K562 (cell line): ENCODE measurements at regions not wholly inside any gene's neighbourhood (a gene's known extent, or its start where the extent isn't known, plus 50 kb on each side); places are given as distances from the start of the nearest gene placed in this dataset.
A peak's percentile ranks its signal among the peaks of the same experiment; 100 is the strongest.

Experiments
- ATAC-seq: fragments of 200-7000 bp; cut with Tn5 transposase; 3 replicates; pipeline ENCODE4 v1.9.1; 2020; ENCODE audit warnings: moderate library complexity
- BruUV-seq: library from RNA; stranded (reverse); fragments of 400-500 nt; replicated peaks from 2 replicates; lab custom pipeline; 2021; lab: Mats Ljungman, UMichigan
- CTCF ChIA-PET: fragments of 300-600 bp; formaldehyde crosslinking; extraction: SDS; loops from one replicate; lab custom pipeline; 2021; ENCODE audit warnings: low intra/inter-chr PET ratio; lab: Yijun Ruan, JAX
- POLR2A ChIA-PET: fragments of 300-600, 350-650 bp; sonication (Branson Sonifier 250); formaldehyde crosslinking; extraction: SDS; loops from one replicate; lab custom pipeline; 2021; ENCODE audit warnings: antibody characterized with exemption, inconsistent platforms; lab: Yijun Ruan, JAX
- DNase-seq, 4 experiments: peaks; one replicate each; pipeline versions ENCODE4 v3.0.0 to v3.0.0-alpha.2; 2011 to 2018; ENCODE audit warnings: low spot score in 3 of 4, mixed read lengths in 3 of 4; ENCODE audit errors: extremely low read depth in 1 of 4
- FAIRE-seq: peaks from 2 replicates; lab custom pipeline; 2011; peaks lifted over from hg19 to GRCh38; lab: Jason Lieb, UNC
- H2AFZ ChIP-seq: 2 replicates; pipeline ENCODE4 v1.6.0; 2011; ENCODE audit warnings: low read depth, low read length, control low read depth, inconsistent platforms
- H3K27ac ChIP-seq: fragments of 200-600 bp; 3 replicates; pipeline ENCODE4 v1.8.0; 2011; ENCODE audit warnings: low read depth, mild to moderate bottlenecking, control low read depth, inconsistent platforms, low read length, moderate library complexity, mixed read lengths; ENCODE audit errors: extremely low read depth
- H3K27me3 ChIP-seq, 2 experiments: fragments of 300-600 bp in 1 of 2; 2 replicates in 1 of 2; 3 replicates in 1 of 2; pipeline versions ENCODE4 v1.6.0 to v1.8.0; 2011; ENCODE audit warnings: inconsistent platforms in 2 of 2, low read length in 2 of 2, mild to moderate bottlenecking in 1 of 2, mixed read lengths in 1 of 2, moderate library complexity in 1 of 2; ENCODE audit not compliant: control insufficient read depth in 2 of 2, insufficient read depth in 2 of 2
- H3K36me3 ChIP-seq: fragments of 300-600 bp; 3 replicates; pipeline ENCODE4 v1.8.0; 2011; ENCODE audit warnings: mild to moderate bottlenecking, low read length, inconsistent platforms; ENCODE audit not compliant: control insufficient read depth, insufficient read depth
- H3K4me1 ChIP-seq, 2 experiments: fragments of 200-600 bp in 1 of 2; replicated peaks in 1 of 2; 2 replicates in 1 of 2; 3 replicates in 1 of 2; pipeline versions ENCODE4 v1.5.1 to v1.8.0; 2011; ENCODE audit warnings: inconsistent platforms in 2 of 2, low read length in 2 of 2, mild to moderate bottlenecking in 1 of 2, mixed read lengths in 1 of 2, moderate library complexity in 1 of 2; ENCODE audit not compliant: control insufficient read depth in 2 of 2, insufficient read depth in 2 of 2
- H3K4me2 ChIP-seq: 2 replicates; pipeline ENCODE4 v1.6.1; 2011; ENCODE audit warnings: low read length, control low read depth, inconsistent platforms, mixed read lengths; ENCODE audit not compliant: insufficient read depth
- H3K4me3 ChIP-seq: fragments of 200-600 bp; sonication (generic), shearing (Covaris generic); 2 replicates; pipeline ENCODE4 v1.5.1; 2016; ENCODE audit warnings: control low read depth, inconsistent platforms
- H3K79me2 ChIP-seq: fragments of 200-600 bp; 3 replicates; pipeline ENCODE4 v1.8.0; 2011; ENCODE audit warnings: low read length, inconsistent platforms; ENCODE audit not compliant: control insufficient read depth, insufficient read depth
- H3K9ac ChIP-seq, 2 experiments: 2 replicates each; pipeline versions ENCODE4 v1.6.0 to v1.6.1; 2011; ENCODE audit warnings: low read depth in 2 of 2, low read length in 2 of 2, control low read depth in 1 of 2, inconsistent platforms in 1 of 2, mild to moderate bottlenecking in 1 of 2, mixed read lengths in 1 of 2; ENCODE audit not compliant: insufficient read depth in 1 of 2
- H3K9me1 ChIP-seq: one replicate; pipeline ENCODE4 v1.6.0; 2011; ENCODE audit warnings: inconsistent platforms, mild to moderate bottlenecking, low read length, moderate library complexity; ENCODE audit not compliant: control insufficient read depth, insufficient read depth
- H3K9me3 ChIP-seq: replicated peaks from 2 replicates; pipeline ENCODE4 v1.5.1; 2011; ENCODE audit warnings: low read depth, low read length, inconsistent platforms; ENCODE audit not compliant: control insufficient read depth, insufficient read depth
- H4K20me1 ChIP-seq: replicated peaks from 2 replicates; pipeline ENCODE4 v1.6.1; 2011; ENCODE audit warnings: low read length, inconsistent platforms, mixed read lengths; ENCODE audit not compliant: control insufficient read depth, insufficient read depth
- C11orf30 ChIP-seq: fragments of 450-650 bp; IDR thresholded peaks from 2 replicates; pipeline ENCODE4 v1.6.1; 2016; ENCODE audit warnings: low read depth, mild to moderate bottlenecking
- FOXM1 ChIP-seq, 2 experiments: fragments of 450-650 bp in 1 of 2; sonication (generic) in 1 of 2; formaldehyde crosslinking in 1 of 2; IDR thresholded peaks; 2 replicates each; pipeline versions ENCODE4 v1.6.1 to v1.9.0; 2017 to 2022; ENCODE audit warnings: low read depth in 2 of 2, mild to moderate bottlenecking in 2 of 2, missing genetic modification reagents in 1 of 2, moderate library complexity in 1 of 2
- LEF1 ChIP-seq: fragments of 450-650 bp; IDR thresholded peaks from 2 replicates; pipeline ENCODE4 v1.6.1; 2016; ENCODE audit warnings: mild to moderate bottlenecking
- MAFG ChIP-seq: fragments of 450-650 bp; conservative IDR thresholded peaks from 2 replicates; pipeline ENCODE4 v1.6.1; 2016; ENCODE audit warnings: missing genetic modification characterization, missing compliant biosample characterization
- POLR2G ChIP-seq: fragments of 200-400 bp; formaldehyde crosslinking; IDR thresholded peaks from 2 replicates; pipeline ENCODE4 v1.6.1; 2017; ENCODE audit warnings: low read depth, mild to moderate bottlenecking, antibody characterized with exemption, low read length, moderate library complexity
- TEAD2 ChIP-seq: fragments of 450-650 bp; IDR thresholded peaks from 2 replicates; pipeline ENCODE4 v1.6.1; 2016; ENCODE audit warnings: missing genetic modification characterization, control low read depth, missing compliant biosample characterization
- ZNF316 ChIP-seq: fragments of 450-650 bp; IDR thresholded peaks from 2 replicates; pipeline ENCODE4 v1.6.1; 2016
- WGBS: fragments of 100-300 bp; shearing (Covaris generic); methylation state at CpG from one replicate; pipeline ENCODE4 v1.1.6; 2016; ENCODE audit warnings: low coverage, mixed read lengths; ENCODE audit not compliant: insufficient coverage; ENCODE audit errors: missing lambda C conversion rate; 5-methylcytosine and 5-hydroxymethylcytosine counted together
- in situ Hi-C: fragments of 300-500 bp; cut with MboI; formaldehyde crosslinking; loops from 4 replicates; pipeline ENCODE4 v1.15.0; 2018; ENCODE audit warnings: inconsistent platforms, mixed read lengths
- intact Hi-C: fragments of 100-400 bp; cut with micrococcal nuclease; formaldehyde crosslinking; loops from 2 replicates; pipeline ENCODE4 v1.14.2; 2022
- TF ChIP-seq, protein P1 (sequence below), 2 experiments: fragments of 450-650 bp; IDR thresholded peaks; 2 replicates each; pipeline ENCODE4 v1.6.1; 2016

DNA sequence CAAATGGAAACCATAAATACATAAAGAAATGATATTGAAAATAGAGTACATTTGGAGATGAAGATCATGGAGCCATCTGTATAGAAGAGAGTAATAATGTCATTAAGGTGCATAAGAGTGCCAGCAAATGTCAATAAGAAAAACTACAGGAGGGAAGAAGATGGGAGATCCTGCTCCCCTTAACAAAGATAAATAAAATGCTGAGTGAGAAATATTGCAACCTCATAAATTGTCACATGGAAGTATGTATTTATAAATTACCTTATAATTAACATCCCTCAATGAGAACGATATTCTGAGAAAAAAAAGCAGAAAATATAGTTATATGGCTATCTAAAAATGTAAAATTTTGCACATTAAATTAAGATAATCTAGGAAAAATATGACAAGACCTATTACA, 155.2 kb upstream of the PRSS1 start:
- CTCF ChIA-PET, result no interaction called here
- Histone ChIP-seq H3K27me3 (peaks cover 6 to 8% of the 10 kb centered on the region in 2 experiments; a peak in 4 of 5 replicates), H3K4me1 (no peaks in the 10 kb centered on the region), H3K9ac (no peak overlapping the region)
- TF ChIP-seq C11orf30, result peak; percentile 22; the same call in 1 of the 2 replicates
- TF ChIP-seq MAFG, result 0 out of 2 replicates have a peak, but pooled peaks have one; percentile 25
- TF ChIP-seq LEF1, result no peak
- TF ChIP-seq, protein P1, sequence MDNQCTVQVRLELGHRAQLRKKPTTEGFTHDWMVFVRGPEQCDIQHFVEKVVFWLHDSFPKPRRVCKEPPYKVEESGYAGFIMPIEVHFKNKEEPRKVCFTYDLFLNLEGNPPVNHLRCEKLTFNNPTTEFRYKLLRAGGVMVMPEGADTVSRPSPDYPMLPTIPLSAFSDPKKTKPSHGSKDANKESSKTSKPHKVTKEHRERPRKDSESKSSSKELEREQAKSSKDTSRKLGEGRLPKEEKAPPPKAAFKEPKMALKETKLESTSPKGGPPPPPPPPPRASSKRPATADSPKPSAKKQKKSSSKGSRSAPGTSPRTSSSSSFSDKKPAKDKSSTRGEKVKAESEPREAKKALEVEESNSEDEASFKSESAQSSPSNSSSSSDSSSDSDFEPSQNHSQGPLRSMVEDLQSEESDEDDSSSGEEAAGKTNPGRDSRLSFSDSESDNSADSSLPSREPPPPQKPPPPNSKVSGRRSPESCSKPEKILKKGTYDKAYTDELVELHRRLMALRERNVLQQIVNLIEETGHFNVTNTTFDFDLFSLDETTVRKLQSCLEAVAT (IDR thresholded peaks at IDR 0.05), result no peak
- TF ChIP-seq POLR2G, result no peak
- no peak for TF ChIP-seq FOXM1 (IDR thresholded peaks at IDR 0.05; ENCODE audit: low read depth)
- TF ChIP-seq FOXM1 (CRISPR knock-in tag; IDR thresholded peaks at IDR 0.05; ENCODE audit: low read depth), result no peak
- no peak for TF ChIP-seq TEAD2 (tag)
- TF ChIP-seq ZNF316, result peak; percentile 76
- TF ChIP-seq, all 486 proteins: peak for 3
- in situ Hi-C loops, result no loop called here
- FAIRE-seq, result no peak
- Histone ChIP-seq H3K9me1 (no peaks in the 10 kb centered on the region), H3K27ac (no peak overlapping the region), H3K4me3 (no peak overlapping the region), H2AFZ (no peak overlapping the region), H4K20me1 (no peaks in the 10 kb centered on the region), H3K4me2 (no peak overlapping the region), H3K9me3 (no peaks in the 10 kb centered on the region), H3K36me3 (no peaks in the 10 kb centered on the region), H3K79me2 (no peaks in the 10 kb centered on the region)
- no peak for DNase-seq
- intact Hi-C loops, result no loop called here
- BruUV-seq, result no TSS peak
- POLR2A ChIA-PET, result no interaction called here
- 3% methylated on average over 1 of the region's 1 CpG for WGBS
- no peak for ATAC-seq
